ENCODE measurements at regions not wholly inside any gene's neighbourhood (a gene's known extent, or its start where the extent isn't known, plus 50 kb on each side); places are given as distances from the start of the nearest gene placed in this dataset.

DNA sequence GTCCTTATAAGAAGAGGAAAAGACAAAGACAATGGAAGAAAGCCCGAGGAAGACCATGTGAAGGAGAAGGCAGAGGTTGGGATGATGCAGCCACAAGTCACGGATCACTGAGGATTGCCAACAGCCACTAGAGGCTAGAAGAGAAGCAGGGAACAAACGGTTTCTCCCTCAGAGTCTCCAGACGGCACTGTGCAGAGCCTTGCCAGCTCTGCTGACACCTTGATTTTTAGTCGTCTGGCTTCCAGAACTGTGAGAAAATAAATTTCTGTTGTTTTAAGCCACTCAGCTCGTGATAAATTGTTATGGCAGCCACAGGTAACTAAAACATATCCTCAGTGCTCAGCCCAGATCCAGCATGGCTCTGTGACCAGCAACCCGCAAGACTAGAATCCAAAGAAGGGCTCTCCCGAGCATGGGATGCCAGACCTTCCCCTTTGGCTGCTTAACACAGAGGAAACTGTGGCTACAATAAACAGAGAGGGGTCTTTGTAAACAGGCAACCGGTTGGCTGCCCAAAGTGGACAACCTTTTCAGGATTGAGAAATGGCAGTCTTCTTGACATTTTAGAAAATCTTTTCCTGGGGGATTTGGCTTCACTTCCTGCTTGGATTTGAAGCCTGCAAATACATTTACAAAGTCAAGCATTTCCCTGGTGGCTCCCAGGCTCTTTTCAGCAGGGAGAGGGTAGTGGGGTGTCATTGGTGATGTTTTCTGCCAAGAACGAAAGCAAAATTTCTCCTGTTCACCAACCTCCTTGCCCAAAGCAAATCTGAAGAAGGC is 88.7 kb upstream of the ADPGK start:
- Histone ChIP-seq H3K27ac (no peak overlapping the region), H3K36me3 (no peaks in the 10 kb centered on the region), H3K27me3 (no peaks in the 10 kb centered on the region), H3K9me3 (no peaks in the 10 kb centered on the region), H3K4me3 (replicated peaks in 1 of 3) (no peak overlapping the region), H3K4me1 (peaks cover 3 to 7% of the 10 kb centered on the region in 2 donors)
- 35 to 40% methylated on average over 10 of the region's 10 CpGs for WGBS, 2 donors
- intact Hi-C loops (cut with DNase I): no loop called here
- TF ChIP-seq, protein P1, sequence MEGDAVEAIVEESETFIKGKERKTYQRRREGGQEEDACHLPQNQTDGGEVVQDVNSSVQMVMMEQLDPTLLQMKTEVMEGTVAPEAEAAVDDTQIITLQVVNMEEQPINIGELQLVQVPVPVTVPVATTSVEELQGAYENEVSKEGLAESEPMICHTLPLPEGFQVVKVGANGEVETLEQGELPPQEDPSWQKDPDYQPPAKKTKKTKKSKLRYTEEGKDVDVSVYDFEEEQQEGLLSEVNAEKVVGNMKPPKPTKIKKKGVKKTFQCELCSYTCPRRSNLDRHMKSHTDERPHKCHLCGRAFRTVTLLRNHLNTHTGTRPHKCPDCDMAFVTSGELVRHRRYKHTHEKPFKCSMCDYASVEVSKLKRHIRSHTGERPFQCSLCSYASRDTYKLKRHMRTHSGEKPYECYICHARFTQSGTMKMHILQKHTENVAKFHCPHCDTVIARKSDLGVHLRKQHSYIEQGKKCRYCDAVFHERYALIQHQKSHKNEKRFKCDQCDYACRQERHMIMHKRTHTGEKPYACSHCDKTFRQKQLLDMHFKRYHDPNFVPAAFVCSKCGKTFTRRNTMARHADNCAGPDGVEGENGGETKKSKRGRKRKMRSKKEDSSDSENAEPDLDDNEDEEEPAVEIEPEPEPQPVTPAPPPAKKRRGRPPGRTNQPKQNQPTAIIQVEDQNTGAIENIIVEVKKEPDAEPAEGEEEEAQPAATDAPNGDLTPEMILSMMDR (IDR thresholded peaks at IDR 0.05): no peak
- no peak for TF ChIP-seq POLR2A (IDR thresholded peaks at IDR 0.05)
- DNase-seq: peak; percentile 15 to 21

DNA sequence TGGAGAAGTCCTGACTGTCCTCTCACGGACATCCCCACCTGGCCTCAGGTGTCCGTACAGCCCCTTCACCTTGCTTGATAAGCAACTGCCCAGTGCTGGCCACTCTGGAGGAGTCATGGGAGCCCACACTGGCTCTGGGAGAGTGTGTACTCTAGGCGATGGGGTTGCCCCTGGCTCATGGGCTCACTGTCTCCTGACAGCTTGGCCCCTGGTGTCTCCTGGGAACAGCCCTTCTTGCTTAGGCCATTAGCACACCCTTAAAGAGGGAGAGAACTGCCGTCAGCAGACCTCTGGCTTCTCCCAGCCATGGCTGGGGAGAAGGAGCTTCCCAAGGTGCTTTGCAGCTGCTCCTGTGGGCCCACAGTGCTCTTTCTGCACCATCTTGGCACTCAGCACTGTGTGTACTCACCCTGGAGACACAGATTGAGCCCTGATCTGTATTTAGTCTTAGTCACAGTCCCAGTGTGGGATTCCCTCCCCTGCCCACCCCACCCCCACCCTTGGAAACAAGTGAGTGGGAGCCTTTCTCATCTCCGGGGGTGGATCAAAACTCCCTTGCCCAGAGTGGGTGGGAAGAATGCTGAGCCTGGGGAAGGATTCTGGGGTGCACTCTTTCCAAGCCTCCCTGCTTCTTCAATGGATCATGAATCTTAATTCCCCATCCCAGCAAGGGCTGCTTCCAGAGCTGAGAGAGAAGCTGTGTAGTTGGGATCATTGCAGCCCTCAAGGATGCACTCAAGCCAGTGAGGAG is 83.5 kb upstream of the ADPGK start:
- Histone ChIP-seq H3K4me3 (replicated peaks in 1 of 3) (no peak overlapping the region), H3K4me1 (peaks cover 0 to 1% of the 10 kb centered on the region in 2 donors), H3K27me3 (no peaks in the 10 kb centered on the region), H3K36me3 (no peaks in the 10 kb centered on the region), H3K9me3 (no peaks in the 10 kb centered on the region), H3K27ac (no peak overlapping the region)
- TF ChIP-seq, protein P1 (IDR thresholded peaks at IDR 0.05): no peak
- no peak for TF ChIP-seq POLR2A (IDR thresholded peaks at IDR 0.05)
- WGBS, 2 donors: 89 to 93% methylated on average over 4 to 5 of the region's 5 CpGs
- DNase-seq: no peak
- intact Hi-C loops (cut with DNase I): no loop called here

DNA sequence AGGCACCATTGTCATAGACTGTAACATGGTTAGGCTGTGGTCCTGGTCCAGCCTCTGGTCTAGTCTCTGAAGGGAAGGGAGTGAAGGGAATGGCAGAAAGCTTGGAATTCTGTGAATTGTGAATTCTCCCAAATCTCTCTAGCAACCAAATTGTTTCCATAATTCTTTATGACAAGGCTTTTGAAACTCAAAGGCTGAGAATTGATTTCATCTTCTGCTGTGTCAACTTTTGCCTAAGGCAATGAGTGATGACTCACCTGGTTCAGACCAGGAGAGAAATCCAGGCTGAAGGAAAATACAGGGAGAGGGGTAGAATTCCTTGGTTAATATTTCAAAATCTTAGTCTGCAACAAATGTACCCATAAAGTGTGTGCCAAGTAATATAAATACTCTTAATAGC is 82.6 kb upstream of the ADPGK start:
- no peak overlapping the region for H3K27ac ChIP-seq
- intact Hi-C loops (cut with DNase I): no loop called here
- H3K27me3 ChIP-seq: no peaks in the 10 kb centered on the region
- H3K4me3 ChIP-seq (replicated peaks in 1 of 3): no peak overlapping the region
- no peaks in the 10 kb centered on the region for H3K4me1 ChIP-seq
- no peak for TF ChIP-seq POLR2A (IDR thresholded peaks at IDR 0.05)
- TF ChIP-seq, protein P1 (IDR thresholded peaks at IDR 0.05): no peak
- DNase-seq: no peak
- H3K9me3 ChIP-seq: no peaks in the 10 kb centered on the region
- H3K36me3 ChIP-seq: no peaks in the 10 kb centered on the region

DNA sequence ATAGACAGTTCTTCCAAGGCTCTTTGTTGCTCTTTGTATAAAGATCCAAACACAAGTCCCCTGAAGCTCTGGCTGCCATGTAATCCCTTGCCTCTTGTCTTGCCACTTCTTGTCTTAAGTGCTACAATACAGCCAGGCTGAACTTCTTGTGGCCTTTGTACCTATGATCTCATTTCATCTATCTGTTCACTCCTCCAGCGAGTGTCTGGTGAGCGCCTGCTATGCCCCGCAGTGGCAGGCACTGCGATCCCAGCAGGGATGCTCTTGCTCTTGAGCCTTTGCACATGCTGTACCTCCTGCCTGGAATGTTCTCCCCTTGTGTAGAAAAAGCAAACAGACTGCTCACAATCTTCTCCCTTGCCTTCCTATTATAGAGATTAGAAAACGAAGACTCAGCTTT is 81.9 kb upstream of the ADPGK start:
- Histone ChIP-seq H3K4me1 (no peaks in the 10 kb centered on the region), H3K4me3 (replicated peaks in 1 of 3) (no peak overlapping the region), H3K27ac (no peak overlapping the region), H3K27me3 (no peaks in the 10 kb centered on the region), H3K36me3 (no peaks in the 10 kb centered on the region), H3K9me3 (no peaks in the 10 kb centered on the region)
- no peak for DNase-seq
- TF ChIP-seq, protein P1 (IDR thresholded peaks at IDR 0.05): no peak
- TF ChIP-seq POLR2A (IDR thresholded peaks at IDR 0.05): no peak
- 68 to 79% methylated on average over 5 of the region's 5 CpGs for WGBS, 2 donors
- intact Hi-C loops (cut with DNase I): no loop called here

DNA sequence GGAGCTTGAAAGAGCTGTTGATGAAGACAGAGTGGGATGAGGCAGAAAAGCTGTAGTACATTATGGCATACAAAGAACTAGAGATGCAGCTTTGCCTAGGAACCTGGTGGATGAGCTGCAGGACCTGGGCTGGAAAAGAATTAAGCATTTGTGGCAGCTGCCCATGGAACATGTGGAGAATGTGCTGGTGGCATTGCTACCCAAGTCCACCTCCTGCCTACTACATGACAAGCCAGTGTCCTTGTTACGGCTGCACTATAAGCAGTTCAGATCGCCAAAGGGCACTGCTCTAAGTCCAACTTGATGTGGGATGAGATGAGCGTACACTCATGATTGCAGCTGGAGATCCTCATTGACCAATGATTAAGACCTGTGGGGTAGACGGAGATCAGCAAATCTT is 81.1 kb upstream of the ADPGK start:
- Histone ChIP-seq H3K4me3 (replicated peaks in 1 of 3) (no peak overlapping the region), H3K27me3 (no peaks in the 10 kb centered on the region), H3K36me3 (no peaks in the 10 kb centered on the region), H3K4me1 (no peaks in the 10 kb centered on the region), H3K27ac (no peak overlapping the region), H3K9me3 (no peaks in the 10 kb centered on the region)
- WGBS, 2 donors: 91 to 92% methylated on average over 4 of the region's 4 CpGs
- no peak for DNase-seq
- intact Hi-C loops (cut with DNase I): no loop called here
- TF ChIP-seq POLR2A (IDR thresholded peaks at IDR 0.05): no peak
- TF ChIP-seq, protein P1 (IDR thresholded peaks at IDR 0.05): no peak

Data from thyroid gland (tissue), 4 donors.